ENCODE measurements at regions not wholly inside any gene's neighbourhood (a gene's known extent, or its start where the extent isn't known, plus 50 kb on each side); places are given as distances from the start of the nearest gene placed in this dataset.

- no peak for DNase-seq
- Histone ChIP-seq H3K4me3 (ENCODE audit: low read depth, low read length) (no peak overlapping the region), H3K36me3 (no peaks in the 10 kb centered on the region), H3K27ac (no peak overlapping the region), H3K9me3 (ENCODE audit: severe bottlenecking) (no peaks in the 10 kb centered on the region), H3K27me3 (ENCODE audit: insufficient read depth, low read depth, severe bottlenecking) (no peaks in the 10 kb centered on the region)
- no peak for TF ChIP-seq CTCF (IDR thresholded peaks at IDR 0.05; ENCODE audit: low read depth, low read length)
Observed at GRCh38 chr15:62462268-62462667, 297.2 kb upstream of the C2CD4B start.

- no peaks in the 10 kb centered on the region for H3K9me3 ChIP-seq (ENCODE audit: severe bottlenecking)
- no peak for DNase-seq
- no peak overlapping the region for H3K27ac ChIP-seq
- H3K4me3 ChIP-seq (ENCODE audit: low read depth, low read length), result no peak overlapping the region
- TF ChIP-seq CTCF (IDR thresholded peaks at IDR 0.05; ENCODE audit: low read depth, low read length), result no peak
- no peaks in the 10 kb centered on the region for H3K36me3 ChIP-seq
- H3K27me3 ChIP-seq (ENCODE audit: insufficient read depth, low read depth, severe bottlenecking), result no peaks in the 10 kb centered on the region
Observed at GRCh38 chr15:62462721-62463120, 297.6 kb upstream of the C2CD4B start.

GRCh38 chr15:62464705-62465104 is 299.6 kb upstream of the C2CD4B start:
- Histone ChIP-seq H3K4me3 (ENCODE audit: low read depth, low read length) (no peak overlapping the region), H3K9me3 (ENCODE audit: severe bottlenecking) (no peaks in the 10 kb centered on the region), H3K36me3 (no peaks in the 10 kb centered on the region), H3K27me3 (ENCODE audit: insufficient read depth, low read depth, severe bottlenecking) (no peaks in the 10 kb centered on the region), H3K27ac (no peak overlapping the region)
- no peak for TF ChIP-seq CTCF (IDR thresholded peaks at IDR 0.05; ENCODE audit: low read depth, low read length)
- DNase-seq, result no peak

- H3K27me3 ChIP-seq (ENCODE audit: insufficient read depth, low read depth, severe bottlenecking), result no peaks in the 10 kb centered on the region
- no peak overlapping the region for H3K27ac ChIP-seq
- no peak for TF ChIP-seq CTCF (IDR thresholded peaks at IDR 0.05; ENCODE audit: low read depth, low read length)
- H3K36me3 ChIP-seq, result no peaks in the 10 kb centered on the region
- H3K4me3 ChIP-seq (ENCODE audit: low read depth, low read length), result no peak overlapping the region
- DNase-seq, result no peak
- H3K9me3 ChIP-seq (ENCODE audit: severe bottlenecking), result no peaks in the 10 kb centered on the region
Observed at GRCh38 chr15:62465173-62465572, 300.1 kb upstream of the C2CD4B start.

- Histone ChIP-seq H3K27me3 (ENCODE audit: insufficient read depth, low read depth, severe bottlenecking) (no peaks in the 10 kb centered on the region), H3K27ac (no peak overlapping the region), H3K36me3 (no peaks in the 10 kb centered on the region), H3K4me3 (ENCODE audit: low read depth, low read length) (no peak overlapping the region), H3K9me3 (ENCODE audit: severe bottlenecking) (no peaks in the 10 kb centered on the region)
- DNase-seq, result no peak
- no peak for TF ChIP-seq CTCF (IDR thresholded peaks at IDR 0.05; ENCODE audit: low read depth, low read length)
Observed at GRCh38 chr15:62469478-62469873, 304.4 kb upstream of the C2CD4B start.

GRCh38 chr15:62469874-62470688 is 305.0 kb upstream of the C2CD4B start:
- Histone ChIP-seq H3K36me3 (no peaks in the 10 kb centered on the region), H3K27me3 (ENCODE audit: insufficient read depth, low read depth, severe bottlenecking) (no peaks in the 10 kb centered on the region), H3K4me3 (ENCODE audit: low read depth, low read length) (no peak overlapping the region), H3K27ac (no peak overlapping the region), H3K9me3 (ENCODE audit: severe bottlenecking) (no peaks in the 10 kb centered on the region)
- no peak for DNase-seq
- no peak for TF ChIP-seq CTCF (IDR thresholded peaks at IDR 0.05; ENCODE audit: low read depth, low read length)

Data from WERI-Rb-1 (cell line).